ENCODE measurements at regions not wholly inside any gene's neighbourhood (a gene's known extent, or its start where the extent isn't known, plus 50 kb on each side); places are given as distances from the start of the nearest gene placed in this dataset.

DNA sequence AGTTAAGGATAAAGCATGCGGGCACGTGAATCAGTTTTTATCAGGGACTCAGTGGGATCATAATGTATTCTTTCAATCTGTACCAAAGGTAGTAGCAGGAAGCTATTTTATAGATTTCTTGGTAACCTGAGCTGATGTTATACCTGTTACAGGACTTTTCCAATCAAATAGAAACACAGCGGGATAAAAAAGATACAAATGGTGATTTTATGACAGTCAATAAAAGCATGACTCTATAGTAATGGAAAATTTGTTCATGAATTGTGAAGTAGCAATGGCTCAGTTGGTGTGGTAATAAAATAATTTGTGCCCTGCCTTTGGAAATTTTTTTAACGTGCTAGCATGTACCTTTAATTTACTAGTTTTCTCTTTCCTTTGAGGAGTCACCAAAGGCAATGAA, 300.7 kb upstream of the CELF2 start:
- no peak for TF ChIP-seq EZH2phosphoT487 (IDR thresholded peaks at IDR 0.05; ENCODE audit: borderline replicate concordance, low read length)
- TF ChIP-seq, protein P1, sequence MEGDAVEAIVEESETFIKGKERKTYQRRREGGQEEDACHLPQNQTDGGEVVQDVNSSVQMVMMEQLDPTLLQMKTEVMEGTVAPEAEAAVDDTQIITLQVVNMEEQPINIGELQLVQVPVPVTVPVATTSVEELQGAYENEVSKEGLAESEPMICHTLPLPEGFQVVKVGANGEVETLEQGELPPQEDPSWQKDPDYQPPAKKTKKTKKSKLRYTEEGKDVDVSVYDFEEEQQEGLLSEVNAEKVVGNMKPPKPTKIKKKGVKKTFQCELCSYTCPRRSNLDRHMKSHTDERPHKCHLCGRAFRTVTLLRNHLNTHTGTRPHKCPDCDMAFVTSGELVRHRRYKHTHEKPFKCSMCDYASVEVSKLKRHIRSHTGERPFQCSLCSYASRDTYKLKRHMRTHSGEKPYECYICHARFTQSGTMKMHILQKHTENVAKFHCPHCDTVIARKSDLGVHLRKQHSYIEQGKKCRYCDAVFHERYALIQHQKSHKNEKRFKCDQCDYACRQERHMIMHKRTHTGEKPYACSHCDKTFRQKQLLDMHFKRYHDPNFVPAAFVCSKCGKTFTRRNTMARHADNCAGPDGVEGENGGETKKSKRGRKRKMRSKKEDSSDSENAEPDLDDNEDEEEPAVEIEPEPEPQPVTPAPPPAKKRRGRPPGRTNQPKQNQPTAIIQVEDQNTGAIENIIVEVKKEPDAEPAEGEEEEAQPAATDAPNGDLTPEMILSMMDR (IDR thresholded peaks at IDR 0.05; ENCODE audit: low read depth, low read length, poor library complexity, severe bottlenecking): no peak

All from DOHH2 (cell line).